Stimulated activated CD4-positive, alpha-beta T cell treated with anti-CD3 and anti-CD28 coated beads, Interleukin-2, amount 100 ng/mL, for 4 hours (primary cell): ENCODE measurements at regions not wholly inside any gene's neighbourhood (a gene's known extent, or its start where the extent isn't known, plus 50 kb on each side); places are given as distances from the start of the nearest gene placed in this dataset.
"Not testable (repeated sequence)": the region's sequence is repeated elsewhere in the genome, so short reads cannot be mapped to it uniquely, and the experiment has no call there.

Experiments used
- DNase-seq: peaks from one replicate; pipeline ENCODE4 v3.0.0-alpha.2; 2020; ENCODE audit warnings: low read depth

DNA sequence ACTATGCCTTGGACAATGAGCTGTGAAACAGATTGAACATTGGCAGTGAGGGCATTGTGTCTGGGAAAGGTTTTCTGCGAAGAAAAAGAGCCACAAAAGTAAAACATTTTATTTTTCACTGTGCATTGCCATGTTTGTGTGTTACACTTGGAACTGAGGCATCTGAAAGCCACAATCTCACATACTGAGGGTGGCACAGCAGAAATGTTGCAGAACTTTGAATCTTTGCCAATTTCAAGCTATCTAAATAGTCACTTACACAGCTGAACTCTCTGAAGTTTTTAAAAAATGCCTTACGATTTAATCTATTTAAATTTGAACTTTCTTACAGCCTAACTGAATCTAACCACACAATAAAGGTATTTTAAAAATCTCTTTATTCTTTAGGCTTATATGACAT lies 154.1 kb upstream of the GRM7 start:
- no peak for DNase-seq

DNA sequence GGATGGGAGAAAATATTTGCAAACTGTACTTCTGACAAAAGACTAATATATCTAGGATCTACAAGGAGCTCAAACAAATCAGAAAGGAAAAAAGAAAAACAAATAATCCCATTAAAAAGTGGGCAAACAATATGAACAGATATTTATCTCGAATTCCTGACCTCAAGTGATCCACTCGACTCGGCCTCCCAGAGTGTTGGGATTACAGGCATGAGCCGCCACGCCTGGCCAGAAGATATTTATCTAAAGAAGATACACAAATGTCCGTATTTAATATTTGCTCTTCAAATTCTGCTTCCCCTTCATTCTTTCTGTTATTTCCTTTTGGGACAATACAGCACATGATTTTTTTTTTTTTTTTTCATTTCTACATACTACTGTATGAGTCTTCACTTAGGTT lies 151.7 kb upstream of the GRM7 start:
- DNase-seq, result no peak

GRCh38 chr3:6714962-6715361 lies 146.0 kb upstream of the GRM7 start:
- DNase-seq, result no peak

- no peak for DNase-seq
These were observed 144.5 kb upstream of the GRM7 start for GRCh38 chr3:6716420-6716819.

GRCh38 chr3:6717026-6717943 lies 143.6 kb upstream of the GRM7 start:
- no peak for DNase-seq

GRCh38 chr3:6719999-6720398 lies 140.9 kb upstream of the GRM7 start:
- DNase-seq, result no peak

- no peak for DNase-seq
These were observed 139.4 kb upstream of the GRM7 start for GRCh38 chr3:6721491-6721890.

GRCh38 chr3:6723205-6723604 lies 137.7 kb upstream of the GRM7 start:
- DNase-seq, result no peak

- DNase-seq, result no peak
These were observed 134.1 kb upstream of the GRM7 start for GRCh38 chr3:6726811-6727210.

DNA sequence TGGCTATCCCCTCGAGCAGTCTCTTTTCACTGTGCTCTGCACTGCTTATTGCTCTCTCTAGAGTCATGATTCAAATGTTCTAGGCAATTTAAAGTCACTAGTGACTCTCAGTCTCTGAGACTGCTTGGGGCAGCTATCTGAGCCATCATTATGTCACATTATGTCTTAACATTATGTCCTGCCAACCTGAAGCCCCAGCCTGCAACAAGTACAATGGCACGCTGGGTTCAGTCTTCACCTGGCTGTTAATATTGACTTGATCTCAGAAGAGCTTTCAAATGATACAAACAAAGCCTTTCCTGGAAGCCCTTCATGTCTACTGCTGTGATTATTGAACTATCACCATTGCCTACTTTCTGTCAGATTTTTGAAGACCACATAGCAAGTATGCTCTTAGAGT lies 128.1 kb upstream of the GRM7 start:
- DNase-seq, result no peak

DNA sequence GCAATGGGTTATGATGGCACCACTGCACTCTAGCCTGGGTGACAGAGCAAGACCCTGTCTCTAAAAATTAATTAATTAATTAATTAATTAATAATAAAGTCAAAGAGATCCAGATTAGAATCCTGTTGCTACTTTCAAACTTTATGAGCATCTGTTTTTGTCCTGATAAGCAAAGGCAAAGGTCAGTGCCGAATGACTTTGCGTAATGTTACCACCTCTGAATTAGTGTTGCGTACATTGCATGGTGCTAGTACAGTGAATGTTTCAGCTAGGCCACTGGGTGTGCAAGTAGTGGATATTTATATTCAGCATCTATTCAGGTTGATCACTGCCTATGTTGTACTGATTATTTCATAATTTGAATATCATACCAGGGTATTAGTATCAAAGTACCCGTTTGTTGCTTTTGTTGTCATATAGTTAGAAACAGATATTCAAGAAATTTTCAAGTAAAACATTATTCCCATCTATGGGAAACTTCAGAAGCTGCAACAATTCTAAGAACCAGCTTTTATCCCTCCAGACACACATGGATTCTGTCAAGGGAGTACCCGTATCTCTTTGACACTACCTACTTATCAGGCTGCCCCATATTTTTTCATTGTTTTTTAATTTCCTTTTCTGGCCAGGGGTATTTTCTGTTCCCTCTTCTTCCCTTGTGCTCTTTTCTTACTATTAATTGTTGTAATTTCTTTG lies 127.1 kb upstream of the GRM7 start:
- DNase-seq, result no peak

- no peak for DNase-seq
These were observed 126.5 kb upstream of the GRM7 start for GRCh38 chr3:6734395-6734746.

GRCh38 chr3:6736836-6737629 lies 123.9 kb upstream of the GRM7 start:
- DNase-seq, result no peak

DNA sequence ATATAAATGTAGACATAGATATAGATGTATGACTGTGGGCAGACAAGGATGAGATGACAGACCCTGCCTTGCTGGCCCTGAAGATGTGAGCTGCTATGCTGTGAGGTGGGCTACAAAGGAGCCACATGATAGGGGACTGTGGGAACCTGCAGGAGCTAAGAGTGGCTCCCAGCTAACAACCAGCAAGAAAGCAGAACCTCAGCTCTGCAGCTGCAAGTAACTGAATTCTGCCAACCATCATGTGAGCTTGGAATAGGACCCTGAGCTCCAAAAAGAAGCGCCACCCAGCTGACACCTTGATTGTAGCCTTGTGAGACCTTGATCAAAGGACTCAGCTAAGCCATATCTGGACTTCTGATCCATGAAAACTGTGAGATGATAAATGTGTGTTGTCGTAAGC lies 123.3 kb upstream of the GRM7 start:
- no peak for DNase-seq

- no peak for DNase-seq
These were observed 121.6 kb upstream of the GRM7 start for GRCh38 chr3:6739288-6739687.

DNA sequence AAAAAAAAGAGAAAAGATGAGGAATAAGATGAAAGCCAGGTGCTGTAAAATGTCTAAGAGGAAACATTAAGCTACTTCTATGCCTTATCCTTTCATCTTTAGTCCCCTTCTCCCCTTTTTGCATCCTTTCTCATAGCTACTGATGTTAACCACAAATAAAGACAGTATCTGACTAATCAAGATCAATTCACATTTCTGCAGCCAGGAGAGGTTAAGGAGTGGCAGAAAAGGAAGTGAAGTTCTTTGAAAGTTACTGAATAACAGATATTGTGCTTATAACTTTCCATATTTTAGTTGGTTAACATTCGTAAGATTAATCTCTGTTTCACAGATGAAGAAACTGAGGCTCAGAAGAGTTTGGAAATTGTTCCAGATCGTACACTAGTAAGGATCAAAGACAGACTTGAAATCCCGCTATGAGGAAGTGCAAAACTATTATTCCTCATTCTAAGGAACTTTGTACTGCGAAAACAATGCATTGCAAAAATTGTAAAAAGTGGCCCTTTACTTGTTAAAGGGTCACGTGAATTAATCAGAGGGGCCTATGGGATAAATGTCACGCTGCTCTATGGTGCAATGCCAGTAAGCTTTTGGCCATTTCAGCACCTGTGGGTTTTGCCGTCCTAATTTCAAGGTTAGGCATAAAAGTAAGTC lies 117.7 kb upstream of the GRM7 start:
- no peak for DNase-seq

- no peak for DNase-seq
These were observed 114.5 kb upstream of the GRM7 start for GRCh38 chr3:6746443-6746842.

DNA sequence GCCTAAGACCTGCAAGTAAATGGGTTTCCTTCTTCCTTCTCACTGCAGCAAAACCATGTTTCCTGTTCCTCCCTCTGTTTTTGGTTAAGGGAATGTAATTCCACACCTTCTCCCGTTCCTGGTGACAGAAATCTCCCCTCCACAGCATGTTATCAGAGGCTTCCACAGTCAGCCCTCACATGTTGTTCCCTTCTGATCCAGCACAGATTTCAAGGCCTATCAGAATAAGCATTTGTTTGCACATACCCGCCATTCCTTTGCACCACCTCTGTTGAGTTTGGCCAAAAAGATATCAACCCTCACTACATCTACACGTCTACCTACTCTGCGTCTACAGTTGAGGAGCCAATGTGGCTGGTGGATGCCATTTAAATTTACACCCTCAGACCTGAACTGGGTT lies 113.9 kb upstream of the GRM7 start:
- DNase-seq, result no peak

DNA sequence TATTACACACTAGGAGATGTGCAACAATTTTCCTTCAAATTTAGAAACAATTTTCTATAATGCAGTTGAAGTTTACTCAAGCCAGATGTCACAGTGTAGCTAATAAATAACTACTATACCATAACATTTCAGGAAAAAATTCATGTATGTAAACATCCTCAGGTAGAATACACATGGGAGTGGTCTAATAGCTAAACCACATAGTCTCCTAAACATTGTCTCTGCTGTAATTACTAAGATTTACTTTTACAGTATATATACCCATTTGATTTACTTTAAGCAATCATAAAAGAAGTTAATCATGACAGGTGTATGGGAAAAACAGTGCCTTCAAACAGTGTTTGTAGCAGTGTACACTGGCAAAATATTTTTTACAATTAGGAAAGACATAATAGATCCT lies 110.1 kb upstream of the GRM7 start:
- no peak for DNase-seq

DNA sequence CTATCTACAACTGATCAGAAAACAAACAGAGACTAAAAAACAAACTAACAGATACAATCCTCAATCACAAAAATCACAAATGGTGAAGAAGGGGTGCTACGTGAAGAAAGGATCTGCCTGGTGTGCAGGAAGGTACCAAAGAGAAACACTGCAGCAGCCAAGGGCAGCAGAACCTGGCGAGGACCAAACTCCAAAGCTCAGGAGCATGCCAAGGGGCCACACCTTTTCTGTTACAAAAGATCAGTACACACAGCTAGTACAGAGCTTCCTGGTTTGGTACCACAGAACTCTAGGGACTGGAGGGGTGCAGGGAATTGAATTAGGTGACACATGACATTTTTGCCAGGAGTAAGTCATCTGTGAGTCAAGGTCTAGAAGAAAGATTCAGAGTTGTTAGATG lies 107.4 kb upstream of the GRM7 start:
- DNase-seq, result no peak

DNA sequence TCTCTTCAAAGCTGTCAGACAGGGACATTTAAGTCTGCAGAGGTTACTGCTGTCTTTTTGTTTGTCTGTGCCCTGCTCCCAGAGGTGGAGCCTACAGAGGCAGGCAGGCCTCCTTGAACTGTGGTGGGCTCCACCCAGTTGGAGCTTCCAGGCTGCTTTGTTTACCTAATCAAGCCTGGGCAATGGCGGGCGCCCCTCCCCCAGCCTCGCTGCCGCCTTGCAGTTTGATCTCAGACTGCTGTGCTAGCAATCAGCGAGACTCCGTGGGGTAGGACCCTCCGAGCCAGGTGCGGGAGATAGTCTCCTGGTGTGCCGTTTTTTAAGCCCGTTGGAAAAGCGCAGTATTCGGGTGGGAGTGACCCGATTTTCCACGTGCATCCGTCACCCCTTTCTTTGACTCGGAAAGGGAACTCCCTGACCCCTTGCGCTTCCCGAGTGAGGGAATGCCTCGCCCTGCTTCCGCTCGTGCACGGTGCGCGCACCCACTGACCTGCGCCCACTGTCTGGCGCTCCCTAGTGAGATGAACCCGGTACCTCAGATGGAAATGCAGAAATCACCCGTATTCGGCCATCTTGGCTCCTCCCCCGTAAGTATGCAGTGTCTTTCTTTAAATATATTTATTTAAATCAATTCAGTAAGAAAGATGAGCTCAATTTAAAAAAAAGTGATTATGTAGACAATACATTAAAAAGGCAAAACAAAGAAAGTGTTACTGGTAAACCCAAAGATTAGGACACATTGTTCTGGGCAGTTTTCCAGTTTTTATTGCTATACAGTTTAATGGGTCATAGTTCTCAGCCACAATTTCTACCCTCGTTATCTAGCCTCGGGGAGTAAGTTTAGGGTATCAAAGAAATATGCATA lies 91.2 kb upstream of the GRM7 start:
- not testable (repeated sequence) for DNase-seq

DNA sequence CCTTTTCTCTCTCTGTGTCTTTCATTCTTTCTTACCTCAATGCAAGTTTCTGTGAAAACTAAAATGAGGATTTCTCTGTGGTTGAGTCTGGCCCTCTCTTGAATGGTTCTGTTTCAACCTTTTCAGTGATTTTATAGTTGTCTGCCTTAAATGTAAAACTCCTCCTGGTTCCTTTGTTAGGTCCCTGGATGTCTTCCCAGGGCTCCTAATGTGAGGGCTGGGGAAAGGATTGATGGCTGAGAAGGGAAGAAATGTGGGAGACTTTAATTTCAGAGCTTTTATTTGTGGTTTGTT lies 90.6 kb upstream of the GRM7 start:
- no peak for DNase-seq
